ENCODE measurements at regions not wholly inside any gene's neighbourhood (a gene's known extent, or its start where the extent isn't known, plus 50 kb on each side); places are given as distances from the start of the nearest gene placed in this dataset.
"Not testable (repeated sequence)": the region's sequence is repeated elsewhere in the genome, so short reads cannot be mapped to it uniquely, and the experiment has no call there.

DNA sequence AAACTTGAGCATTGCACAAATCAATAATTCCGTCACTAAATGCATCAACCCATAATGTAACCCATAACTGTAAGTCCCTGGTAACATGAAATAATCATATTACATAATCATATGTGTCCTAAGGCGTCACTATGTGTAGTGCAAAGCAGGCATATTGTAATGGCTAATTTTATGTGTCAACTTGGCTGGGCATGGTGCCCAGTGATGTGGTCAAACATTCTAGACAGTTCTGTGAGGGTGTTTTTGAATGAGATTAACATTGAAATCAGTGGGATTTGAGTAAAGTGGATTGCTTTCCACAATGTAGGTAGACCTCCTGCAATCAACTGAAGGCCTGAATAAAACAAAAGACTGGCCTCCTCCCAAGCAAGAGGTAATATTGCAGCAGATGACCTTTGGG lies 794.4 kb upstream of the ACO1 start:
- H3K4me3 ChIP-seq (ENCODE audit: low read depth, low read length), result no peak overlapping the region
- no peak for DNase-seq (ENCODE audit: low read depth)
- TF ChIP-seq, protein P1, sequence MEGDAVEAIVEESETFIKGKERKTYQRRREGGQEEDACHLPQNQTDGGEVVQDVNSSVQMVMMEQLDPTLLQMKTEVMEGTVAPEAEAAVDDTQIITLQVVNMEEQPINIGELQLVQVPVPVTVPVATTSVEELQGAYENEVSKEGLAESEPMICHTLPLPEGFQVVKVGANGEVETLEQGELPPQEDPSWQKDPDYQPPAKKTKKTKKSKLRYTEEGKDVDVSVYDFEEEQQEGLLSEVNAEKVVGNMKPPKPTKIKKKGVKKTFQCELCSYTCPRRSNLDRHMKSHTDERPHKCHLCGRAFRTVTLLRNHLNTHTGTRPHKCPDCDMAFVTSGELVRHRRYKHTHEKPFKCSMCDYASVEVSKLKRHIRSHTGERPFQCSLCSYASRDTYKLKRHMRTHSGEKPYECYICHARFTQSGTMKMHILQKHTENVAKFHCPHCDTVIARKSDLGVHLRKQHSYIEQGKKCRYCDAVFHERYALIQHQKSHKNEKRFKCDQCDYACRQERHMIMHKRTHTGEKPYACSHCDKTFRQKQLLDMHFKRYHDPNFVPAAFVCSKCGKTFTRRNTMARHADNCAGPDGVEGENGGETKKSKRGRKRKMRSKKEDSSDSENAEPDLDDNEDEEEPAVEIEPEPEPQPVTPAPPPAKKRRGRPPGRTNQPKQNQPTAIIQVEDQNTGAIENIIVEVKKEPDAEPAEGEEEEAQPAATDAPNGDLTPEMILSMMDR (IDR thresholded peaks at IDR 0.05; ENCODE audit: insufficient read depth, low read length), result no peak

DNA sequence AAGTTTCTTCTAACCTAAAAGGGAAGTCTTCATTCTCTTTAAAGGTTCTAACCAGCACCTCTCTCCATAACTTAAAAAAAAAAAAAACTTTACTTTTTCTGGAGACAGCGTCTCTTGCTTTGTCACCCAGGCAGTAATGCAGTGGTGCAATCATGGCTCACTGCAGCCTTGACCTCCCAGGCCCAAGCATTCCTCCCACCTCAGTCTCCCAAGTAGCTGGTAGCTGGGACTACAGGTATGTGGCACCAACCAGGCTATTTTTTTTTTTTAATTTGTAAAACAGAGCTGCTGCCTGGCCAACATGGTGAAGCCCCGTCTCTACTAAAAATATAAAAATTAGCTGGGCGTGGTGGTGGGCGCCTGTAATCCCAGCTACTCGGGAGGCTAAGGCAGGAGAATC lies 787.4 kb upstream of the ACO1 start:
- not testable (repeated sequence) for H3K4me3 ChIP-seq (ENCODE audit: low read depth, low read length); DNase-seq (ENCODE audit: low read depth)

DNA sequence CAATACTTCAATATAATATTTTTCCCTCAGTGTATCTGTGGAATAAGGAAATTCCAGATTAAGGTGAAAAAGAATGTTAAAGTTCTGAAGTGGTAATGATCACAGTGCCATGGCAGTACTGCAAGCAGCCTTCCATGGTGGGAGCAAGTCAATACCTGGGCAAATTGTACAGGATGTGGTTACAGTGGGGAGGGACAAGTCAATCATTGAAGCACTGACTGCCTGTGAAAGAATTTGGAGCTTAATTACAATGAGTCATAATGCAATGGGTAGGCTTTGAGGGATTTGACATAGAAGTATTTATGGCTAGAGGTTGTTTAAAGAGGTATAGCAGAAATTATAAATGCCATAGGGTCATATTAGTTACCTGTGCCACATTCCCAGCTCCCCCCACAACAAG lies 786.5 kb upstream of the ACO1 start:
- no peak overlapping the region for H3K4me3 ChIP-seq (ENCODE audit: low read depth, low read length)
- TF ChIP-seq, protein P1 (IDR thresholded peaks at IDR 0.05; ENCODE audit: insufficient read depth, low read length), result no peak
- DNase-seq (ENCODE audit: low read depth), result no peak

DNA sequence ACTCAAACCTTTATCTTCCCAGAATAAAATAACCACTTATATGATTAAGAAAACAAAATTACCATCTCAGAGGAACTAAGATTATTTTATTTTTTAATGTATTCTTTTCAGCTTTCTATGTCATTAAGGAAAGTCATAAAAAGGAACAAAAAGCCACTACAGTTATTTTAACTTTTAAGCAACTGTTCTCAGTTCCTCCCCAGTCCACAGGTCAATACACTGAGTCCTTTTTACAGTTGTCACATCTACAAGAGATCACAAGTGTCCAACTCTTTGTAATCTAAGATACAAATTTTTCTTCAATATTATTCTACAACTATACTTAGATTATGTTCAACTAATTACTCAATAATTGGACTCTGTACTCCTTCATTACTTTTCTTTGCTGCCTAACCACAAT lies 782.8 kb upstream of the ACO1 start:
- no peak for DNase-seq (ENCODE audit: low read depth)
- H3K4me3 ChIP-seq (ENCODE audit: low read depth, low read length), result no peak overlapping the region
- TF ChIP-seq, protein P1 (IDR thresholded peaks at IDR 0.05; ENCODE audit: insufficient read depth, low read length), result no peak

DNA sequence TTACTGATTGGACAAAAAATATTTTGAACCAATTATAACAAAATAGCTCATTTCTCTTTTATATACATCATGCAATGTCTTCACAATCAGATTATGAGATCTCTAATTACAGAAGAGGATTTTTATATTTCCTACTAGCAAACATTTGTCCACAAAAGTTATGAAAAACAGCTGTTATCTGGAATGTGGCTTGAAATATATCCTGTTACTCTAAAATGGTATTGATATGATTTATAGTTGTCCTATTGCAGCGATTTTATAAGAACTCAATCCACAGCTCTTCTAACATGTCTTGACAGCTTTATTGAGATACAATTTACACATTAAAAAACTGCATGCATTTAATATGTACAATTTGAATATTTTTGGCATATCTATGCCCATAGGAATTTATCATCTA lies 779.9 kb upstream of the ACO1 start:
- no peak for DNase-seq (ENCODE audit: low read depth)
- no peak overlapping the region for H3K4me3 ChIP-seq (ENCODE audit: low read depth, low read length)
- TF ChIP-seq, protein P1 (IDR thresholded peaks at IDR 0.05; ENCODE audit: insufficient read depth, low read length), result no peak

DNA sequence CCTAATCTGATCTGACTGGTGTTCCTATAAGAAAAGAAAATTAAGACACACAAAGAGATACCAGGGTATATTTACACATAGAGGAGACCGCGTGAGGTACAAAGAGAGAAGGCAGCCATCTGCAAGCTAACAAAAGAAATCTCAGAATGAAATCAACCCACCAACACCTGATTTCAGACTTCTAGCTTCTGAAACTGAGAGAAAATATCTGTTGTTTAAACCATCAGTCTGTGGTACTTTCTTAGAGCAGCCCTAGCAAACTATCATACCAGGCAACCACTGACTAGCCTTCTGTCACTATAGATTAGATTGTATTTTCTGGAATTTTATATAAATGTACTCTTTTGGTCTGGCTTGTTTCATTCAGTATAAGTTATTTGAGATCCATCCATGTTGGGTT lies 779.3 kb upstream of the ACO1 start:
- TF ChIP-seq, protein P1 (IDR thresholded peaks at IDR 0.05; ENCODE audit: insufficient read depth, low read length), result no peak
- no peak for DNase-seq (ENCODE audit: low read depth)
- no peak overlapping the region for H3K4me3 ChIP-seq (ENCODE audit: low read depth, low read length)

DNA sequence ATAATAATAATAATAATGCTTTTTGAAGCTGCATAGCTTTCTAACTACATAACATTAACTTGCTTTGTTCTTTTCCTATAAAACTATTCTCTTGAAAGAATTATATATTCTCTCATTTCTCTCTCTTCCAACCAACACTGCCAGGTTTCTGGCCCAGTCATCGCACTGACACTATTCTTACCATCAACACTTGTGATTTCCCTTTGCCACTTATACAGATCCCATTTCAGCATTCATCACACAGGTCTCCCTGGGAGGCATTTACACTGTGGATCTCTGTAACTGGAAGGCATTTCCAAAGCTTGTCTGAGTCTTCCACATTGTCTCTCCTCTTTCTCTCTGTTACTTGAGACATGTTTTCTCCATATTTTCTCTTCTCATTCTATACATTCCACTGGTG lies 777.8 kb upstream of the ACO1 start:
- H3K4me3 ChIP-seq (ENCODE audit: low read depth, low read length), result no peak overlapping the region
- no peak for DNase-seq (ENCODE audit: low read depth)
- TF ChIP-seq, protein P1 (IDR thresholded peaks at IDR 0.05; ENCODE audit: insufficient read depth, low read length), result no peak
